ENCODE measurements at regions not wholly inside any gene's neighbourhood (a gene's known extent, or its start where the extent isn't known, plus 50 kb on each side); places are given as distances from the start of the nearest gene placed in this dataset.

GRCh38 chr4:29521281-29521680 lies 1198.9 kb upstream of the PCDH7 start:
- no peak for DNase-seq

DNA sequence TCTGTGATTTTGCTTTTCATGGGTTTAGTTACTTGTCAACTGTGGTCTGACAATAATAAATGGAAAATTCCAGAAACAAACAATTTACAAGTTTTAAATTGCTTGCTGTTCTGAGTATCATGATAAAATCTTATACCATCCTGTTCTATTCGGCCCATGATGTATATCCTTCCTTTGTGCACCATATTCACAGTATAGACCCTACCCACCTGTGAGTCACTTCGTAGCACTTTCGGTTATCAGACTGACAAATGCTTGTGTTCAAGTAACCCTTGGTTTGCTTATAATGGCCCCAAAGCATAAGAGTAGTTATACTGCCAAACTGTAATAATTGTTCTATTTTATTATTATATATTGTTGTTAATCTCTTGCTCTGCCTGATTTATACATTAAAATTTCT lies 1183.4 kb upstream of the PCDH7 start:
- no peak for DNase-seq

DNA sequence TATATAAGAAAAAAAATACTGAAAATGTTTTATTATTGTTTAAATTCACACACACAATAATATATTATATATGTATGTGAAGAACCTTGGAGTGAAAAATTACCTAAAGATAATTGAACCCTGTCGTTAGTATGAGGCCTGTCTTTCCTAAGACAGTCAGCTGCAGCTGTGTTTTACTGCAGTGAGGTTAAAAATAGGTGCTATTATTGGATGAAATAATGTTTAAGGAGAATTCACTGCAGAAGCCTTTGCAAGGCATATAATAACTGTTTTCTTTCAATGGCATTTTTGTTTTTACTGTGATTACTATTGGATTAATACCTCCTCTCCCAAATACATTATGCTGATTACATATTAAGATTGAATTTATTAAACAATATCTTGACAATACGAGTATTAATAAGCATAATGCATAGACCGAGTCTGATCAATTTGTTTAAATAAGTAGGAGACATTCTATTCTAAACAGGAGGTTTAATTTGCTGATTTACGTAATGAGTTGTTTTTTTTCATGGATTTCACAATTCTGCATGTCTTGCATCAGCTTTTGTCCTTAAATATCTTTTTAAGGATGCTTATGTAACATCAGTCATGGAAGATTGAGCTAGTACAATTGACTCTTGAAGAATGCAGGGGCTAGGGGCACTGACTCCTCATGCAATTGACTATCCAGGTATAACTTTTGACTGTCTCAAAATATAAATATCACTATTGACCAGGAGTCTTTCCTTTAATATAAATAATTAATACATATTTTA lies 1181.1 kb upstream of the PCDH7 start:
- no peak for DNase-seq

- DNase-seq: peak; percentile 8
Observed at GRCh38 chr4:29540439-29541102, 1179.6 kb upstream of the PCDH7 start.

GRCh38 chr4:29541757-29542156 lies 1178.4 kb upstream of the PCDH7 start:
- no peak for DNase-seq

- DNase-seq: peak; percentile 38
Observed at GRCh38 chr4:29549342-29549741, 1170.8 kb upstream of the PCDH7 start.

DNA sequence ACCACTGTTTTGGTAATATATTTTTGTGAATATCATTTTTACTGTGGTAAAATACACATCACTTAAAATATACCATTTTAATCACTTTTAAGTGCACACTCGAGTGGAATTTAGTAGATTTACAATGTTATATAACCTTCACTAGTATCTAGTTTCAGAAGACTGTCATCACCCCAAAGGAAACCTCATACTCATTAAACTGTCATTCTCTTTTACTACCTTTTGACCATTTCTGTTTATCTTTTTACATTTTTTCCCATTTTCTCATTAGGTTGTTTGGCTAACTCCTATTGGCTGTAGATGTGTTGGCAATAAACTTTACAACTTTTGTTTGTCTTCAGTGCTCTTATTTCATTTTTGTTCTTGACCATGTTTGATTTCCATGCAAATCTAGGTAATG lies 1168.3 kb upstream of the PCDH7 start:
- DNase-seq: no peak

- DNase-seq: no peak
Observed at GRCh38 chr4:29553846-29554245, 1166.3 kb upstream of the PCDH7 start.

DNA sequence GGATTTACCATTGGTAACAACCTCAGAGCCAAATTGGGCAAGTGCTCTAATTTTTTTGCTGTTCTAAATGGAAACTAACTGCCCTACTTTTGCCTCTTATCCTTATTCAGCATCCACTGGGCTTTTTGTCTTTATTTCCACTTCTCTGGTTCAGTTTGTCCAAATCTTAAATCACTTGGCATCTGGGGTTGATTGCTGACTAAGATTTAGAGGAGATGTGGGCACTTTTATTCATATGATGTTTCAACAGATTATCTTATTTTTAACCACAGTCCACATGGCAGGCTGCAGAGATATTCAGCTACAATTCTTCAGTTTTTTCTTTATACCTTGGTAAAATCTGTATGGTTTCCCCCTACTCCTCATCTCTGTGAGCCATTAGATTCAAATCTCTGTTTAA lies 1161.4 kb upstream of the PCDH7 start:
- DNase-seq: no peak

- no peak for DNase-seq
Observed at GRCh38 chr4:29559286-29559685, 1160.9 kb upstream of the PCDH7 start.

DNA sequence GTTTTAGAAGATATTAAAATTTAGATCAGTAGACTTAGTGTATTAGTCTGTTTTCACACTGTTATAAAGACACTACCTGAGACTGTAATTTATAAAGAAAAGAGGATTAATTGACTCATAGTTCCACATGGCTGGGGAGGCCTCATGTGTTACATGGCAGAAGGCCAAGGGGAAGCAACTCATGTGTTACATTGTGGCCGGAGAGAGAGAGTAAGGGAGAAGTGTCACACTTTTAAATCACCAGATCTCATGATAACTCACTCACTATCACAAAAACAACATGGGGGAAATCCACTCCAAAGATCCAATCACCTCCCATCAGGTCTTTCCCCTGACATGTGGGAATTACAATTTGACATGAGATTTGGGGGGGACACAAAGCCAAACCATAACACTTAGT lies 1159.7 kb upstream of the PCDH7 start:
- no peak for DNase-seq

GRCh38 chr4:29565256-29565655 lies 1154.9 kb upstream of the PCDH7 start:
- no peak for DNase-seq

DNA sequence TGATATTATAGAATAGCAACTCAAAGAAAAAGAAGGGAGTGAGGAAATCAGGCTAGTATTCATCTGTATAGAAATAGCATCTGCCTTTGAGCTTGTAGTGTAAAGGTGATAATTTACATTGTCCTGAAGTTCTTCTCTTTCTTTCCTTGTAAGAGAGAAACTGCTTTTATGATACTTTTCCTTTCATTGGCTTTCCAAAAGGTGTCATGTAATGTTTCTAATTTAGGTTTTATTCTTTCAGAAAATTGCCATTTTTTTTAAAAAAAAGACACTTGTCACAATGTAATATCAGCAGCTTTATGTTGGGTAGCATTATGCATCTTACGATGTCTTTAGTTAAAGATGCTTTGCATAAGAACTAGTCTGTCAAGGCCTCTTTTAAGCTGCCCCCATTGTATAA lies 1153.8 kb upstream of the PCDH7 start:
- DNase-seq: no peak

DNA sequence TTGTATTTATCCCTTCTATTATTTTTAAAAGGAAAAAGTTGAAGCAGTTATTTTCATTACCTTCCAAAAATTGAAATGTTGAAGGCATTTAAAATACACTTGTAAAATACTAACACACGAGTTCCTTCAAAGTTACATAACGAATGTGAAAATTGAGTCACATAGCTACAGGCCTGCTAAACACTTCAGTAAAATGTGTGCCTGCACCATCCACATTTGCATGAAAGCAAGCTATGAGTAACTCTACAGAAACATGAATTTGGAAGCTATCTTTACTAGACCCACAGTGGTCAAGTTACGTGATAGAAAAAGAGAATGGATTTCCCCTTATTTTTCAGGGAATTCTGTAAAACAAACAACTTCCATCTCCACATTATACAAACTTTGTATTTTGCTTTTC lies 1148.8 kb upstream of the PCDH7 start:
- DNase-seq: no peak

DNA sequence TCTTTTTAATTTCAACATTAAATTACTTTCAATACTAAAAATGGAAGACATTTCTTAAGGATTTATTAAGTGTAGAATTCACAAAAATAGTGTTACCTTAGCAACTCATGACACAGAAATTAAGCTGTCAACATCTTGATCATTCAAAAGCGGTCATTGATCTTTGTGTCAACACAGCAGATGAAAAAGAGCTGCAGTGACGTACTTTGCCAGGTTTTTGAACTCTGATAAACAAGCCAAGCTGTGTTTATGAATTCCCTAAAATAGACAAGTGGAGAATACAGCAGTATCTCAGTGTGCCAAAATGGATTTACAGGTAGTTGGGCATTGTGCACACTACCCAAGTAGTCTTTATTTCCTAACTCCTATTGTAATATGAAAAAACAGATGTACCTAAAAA lies 1141.8 kb upstream of the PCDH7 start:
- no peak for DNase-seq

DNA sequence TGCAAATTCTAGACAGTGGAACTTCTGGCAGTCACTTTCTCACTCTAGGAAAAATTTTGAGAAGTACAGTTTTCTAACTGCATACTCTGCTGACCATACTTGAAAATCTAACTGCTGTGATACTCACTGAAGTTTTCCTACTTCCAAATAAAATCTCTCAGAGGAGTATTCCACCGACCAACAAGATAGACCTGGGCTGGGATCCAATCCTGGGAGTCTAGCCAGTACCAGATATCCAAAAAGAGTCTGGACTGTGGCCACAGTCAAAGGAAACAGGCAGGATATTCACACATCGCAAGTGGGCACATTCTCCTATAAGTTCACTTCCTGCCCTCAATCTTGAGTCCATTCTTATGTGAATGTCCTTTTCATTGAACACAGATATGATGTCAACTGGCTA lies 1138.7 kb upstream of the PCDH7 start:
- DNase-seq: no peak

DNA sequence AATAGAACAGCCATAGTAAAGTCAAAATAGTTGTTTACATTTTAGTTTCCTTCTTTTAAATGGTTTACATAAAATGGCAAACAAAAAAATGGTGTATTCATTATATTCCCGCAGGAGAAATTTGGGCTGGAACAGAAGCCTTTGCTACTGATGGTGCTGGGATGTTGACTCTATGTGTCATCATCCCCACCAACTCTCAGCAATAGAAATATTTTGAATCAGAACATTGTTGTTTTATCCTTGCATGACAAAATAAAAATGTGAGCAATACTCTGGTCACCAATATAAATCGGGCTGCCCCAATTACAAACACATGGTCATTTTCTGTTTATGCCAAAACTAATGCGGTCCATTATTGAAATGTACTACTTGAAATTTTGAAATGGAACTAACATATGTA lies 1131.6 kb upstream of the PCDH7 start:
- DNase-seq: peak; percentile 34

DNA sequence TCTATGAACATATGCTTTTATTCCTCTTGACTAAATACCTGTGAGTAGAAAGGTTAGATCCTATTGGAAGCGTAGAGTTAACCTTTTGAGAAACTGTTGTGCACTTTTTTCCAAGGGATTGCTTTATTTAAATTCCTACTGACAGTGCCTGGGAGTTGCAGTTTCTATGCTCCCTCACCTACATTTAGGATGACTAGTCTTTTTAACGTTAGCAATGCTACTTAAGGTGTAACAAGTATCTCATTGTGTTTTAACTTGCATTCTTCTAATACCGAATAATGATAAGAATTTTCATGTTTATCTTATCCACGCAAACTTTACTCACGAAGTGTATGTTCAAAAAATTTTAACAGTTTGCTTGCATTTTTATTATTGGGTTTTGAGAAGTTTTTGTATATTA lies 1123.9 kb upstream of the PCDH7 start:
- no peak for DNase-seq

GRCh38 chr4:29619168-29619567 lies 1101.0 kb upstream of the PCDH7 start:
- DNase-seq: no peak

DNA sequence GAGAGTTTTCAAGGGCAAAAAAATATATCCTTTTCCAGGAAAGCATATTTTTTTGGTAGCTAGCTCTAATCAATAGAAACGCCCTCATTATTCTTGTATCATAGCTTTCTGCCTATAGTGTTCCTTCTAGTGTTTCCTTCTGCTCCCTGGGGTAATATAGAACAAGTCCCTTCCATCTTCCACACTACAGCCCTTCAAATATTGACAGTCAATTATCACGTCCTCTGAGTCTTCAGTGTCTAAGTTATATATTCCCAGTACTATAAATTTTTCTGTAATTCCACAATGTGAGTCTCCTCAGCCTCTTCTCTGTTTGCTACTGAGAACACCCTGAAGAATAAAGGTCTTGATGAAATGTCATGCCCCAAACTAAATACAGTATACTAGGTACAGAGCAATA lies 1088.0 kb upstream of the PCDH7 start:
- DNase-seq: no peak

GRCh38 chr4:29636961-29637360 lies 1083.2 kb upstream of the PCDH7 start:
- no peak for DNase-seq

DNA sequence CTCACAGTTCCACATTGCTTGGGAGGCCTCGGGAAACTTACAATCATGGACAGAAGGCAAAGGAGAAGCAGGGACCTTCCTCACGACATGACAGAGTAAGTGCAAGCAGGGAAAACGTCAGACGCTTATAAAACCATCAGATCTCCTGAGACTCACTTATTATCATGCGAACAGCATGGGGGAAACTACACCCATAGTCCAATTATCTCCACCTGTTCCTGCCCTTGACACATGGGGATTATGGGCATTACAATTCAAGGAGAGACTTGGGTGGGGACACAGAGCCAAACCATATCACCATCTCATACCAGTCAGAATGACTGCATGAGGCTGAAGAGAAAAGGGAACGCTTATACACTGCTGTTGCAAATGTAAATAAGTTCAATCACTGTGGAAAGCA lies 1066.9 kb upstream of the PCDH7 start:
- no peak for DNase-seq

DNA sequence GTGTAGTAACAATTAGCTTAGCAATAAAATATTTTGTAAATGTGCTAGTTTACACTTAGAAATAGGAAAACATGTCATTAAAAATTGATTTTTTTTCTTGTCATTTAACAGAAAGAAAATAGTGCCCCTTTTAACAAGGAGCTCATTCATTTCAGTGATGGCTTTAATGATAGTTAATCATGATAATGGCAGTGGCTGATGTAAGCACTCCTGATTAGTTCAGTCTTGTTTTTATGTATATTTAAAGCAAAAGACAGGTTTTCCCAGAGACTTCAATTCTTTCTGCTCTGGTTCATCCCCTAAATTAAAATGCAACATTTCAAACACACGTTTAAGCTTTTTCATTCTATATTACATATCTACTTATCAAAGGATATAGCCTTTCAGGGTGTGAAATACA lies 1039.5 kb upstream of the PCDH7 start:
- DNase-seq: no peak

GRCh38 chr4:29704059-29704458 lies 1016.1 kb upstream of the PCDH7 start:
- DNase-seq: no peak

GRCh38 chr4:29708473-29708872 lies 1011.7 kb upstream of the PCDH7 start:
- DNase-seq: peak; percentile 55

Measured in fibroblast of skin of back (primary cell).